Iris pigment epithelial cell (primary cell): ENCODE measurements at regions not wholly inside any gene's neighbourhood (a gene's known extent, or its start where the extent isn't known, plus 50 kb on each side); places are given as distances from the start of the nearest gene placed in this dataset.
"Not testable (repeated sequence)": the region's sequence is repeated elsewhere in the genome, so short reads cannot be mapped to it uniquely, and the experiment has no call there.

ENCODE experiments used
- DNase-seq: peaks from one replicate; pipeline ENCODE4 v3.0.0-alpha.2; 2011; ENCODE audit warnings: low read depth

DNA sequence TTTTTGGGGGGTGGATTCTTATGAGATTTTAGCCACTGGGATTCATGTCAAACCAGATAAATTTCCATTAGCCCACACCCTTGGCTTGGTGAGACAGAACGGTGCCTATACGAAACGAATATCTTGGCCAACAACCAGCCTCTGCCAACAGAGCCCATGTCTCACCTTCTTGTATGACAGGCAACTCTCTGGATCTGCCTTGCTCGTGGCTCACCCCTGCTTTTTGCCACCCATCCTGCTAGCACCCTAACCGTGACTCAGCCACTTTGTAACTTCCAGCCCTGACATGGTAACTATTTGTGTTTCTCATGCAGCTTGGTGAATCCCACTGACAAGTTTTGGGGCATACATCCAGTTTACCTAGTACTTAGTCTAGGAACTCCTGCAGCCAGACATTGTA is 457.0 kb downstream of the SPATA31D1 start:
- DNase-seq = no peak

DNA sequence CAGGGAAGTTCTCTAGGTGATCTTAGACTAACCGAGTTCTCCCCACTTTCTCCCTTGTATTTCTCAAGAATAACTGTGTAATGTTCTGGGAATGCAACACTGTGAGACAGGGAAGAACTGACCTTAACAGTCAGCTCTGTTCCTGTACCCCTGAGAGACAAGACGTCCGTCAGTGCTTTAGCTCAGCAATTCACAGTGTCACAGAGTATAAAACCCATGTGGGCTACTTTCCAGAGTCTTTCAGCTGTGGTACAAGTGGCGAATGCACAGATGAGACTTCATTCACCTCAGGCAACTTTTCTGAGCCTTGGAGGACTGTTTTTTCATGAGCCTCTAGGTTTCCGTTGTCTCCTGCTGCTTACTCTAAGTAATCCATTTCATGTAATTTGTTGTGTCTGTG is 458.8 kb downstream of the SPATA31D1 start:
- DNase-seq = no peak

DNA sequence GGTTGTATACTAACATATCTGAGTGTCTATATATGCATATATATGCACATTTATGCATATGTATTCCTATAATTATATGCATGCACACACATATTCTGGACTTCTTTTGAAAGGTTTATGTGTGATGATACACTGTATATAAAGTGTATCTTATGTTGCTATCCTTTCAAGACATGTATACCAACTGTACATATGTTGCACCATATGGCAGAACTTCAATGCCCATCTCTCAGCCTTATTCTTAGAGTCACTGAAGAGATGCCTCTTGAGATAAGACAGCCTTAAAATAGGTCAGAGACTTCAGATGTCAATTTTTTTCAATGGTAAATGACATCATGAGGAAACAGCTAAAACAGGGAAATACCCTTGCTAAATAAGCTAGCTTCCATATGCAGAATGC is 461.4 kb downstream of the SPATA31D1 start:
- no peak for DNase-seq

DNA sequence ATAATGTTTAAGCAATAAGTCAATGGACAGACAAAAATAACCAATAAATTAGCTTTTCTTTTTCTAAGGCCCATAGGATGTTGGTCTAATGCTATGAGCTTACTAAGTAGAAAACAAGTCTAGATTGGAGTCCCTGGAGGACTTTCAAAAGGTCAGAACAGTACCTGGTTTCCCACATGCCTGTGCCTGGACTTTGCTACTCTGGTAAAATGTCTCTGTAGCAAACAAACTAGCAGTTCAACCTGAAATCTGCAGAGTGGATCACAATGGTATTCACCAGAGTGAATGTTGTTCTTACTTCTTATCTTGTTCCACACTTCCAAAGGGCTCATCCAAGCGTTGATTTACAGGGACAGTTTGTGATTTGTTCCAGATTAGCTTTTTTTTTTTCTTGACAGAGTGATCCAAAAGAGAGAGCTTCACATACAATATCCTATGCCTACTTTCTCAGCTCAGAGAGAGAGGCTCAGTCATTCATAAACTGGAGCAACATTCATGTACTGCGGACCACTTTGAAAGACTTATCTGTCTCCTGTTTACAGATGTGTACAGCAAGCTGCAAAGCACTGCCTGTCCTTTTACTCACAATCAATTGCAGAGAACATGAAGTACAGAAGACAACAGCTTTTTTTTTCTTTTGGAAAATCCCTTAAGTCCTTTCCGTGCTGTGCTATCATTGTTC is 466.1 kb downstream of the SPATA31D1 start:
- DNase-seq = no peak

DNA sequence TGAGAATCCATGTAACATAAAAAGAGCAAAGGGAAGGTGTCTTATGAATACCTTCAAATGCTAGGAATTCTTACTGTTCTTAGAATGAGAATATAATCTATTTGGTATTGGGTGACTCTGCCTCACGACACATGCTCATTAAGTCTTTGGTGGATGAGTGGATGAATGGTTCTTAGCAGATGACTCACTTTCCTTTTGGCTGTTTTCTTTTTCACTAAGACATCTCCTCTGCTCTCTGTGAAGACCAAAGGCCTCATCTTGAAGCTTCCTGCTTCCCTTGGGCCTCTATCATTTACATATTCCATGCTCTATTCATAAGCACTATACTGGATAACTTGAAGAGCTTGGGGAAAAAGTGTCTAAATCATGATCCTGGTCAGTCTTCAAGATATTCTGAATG is 468.1 kb downstream of the SPATA31D1 start:
- DNase-seq = peak; percentile 62

DNA sequence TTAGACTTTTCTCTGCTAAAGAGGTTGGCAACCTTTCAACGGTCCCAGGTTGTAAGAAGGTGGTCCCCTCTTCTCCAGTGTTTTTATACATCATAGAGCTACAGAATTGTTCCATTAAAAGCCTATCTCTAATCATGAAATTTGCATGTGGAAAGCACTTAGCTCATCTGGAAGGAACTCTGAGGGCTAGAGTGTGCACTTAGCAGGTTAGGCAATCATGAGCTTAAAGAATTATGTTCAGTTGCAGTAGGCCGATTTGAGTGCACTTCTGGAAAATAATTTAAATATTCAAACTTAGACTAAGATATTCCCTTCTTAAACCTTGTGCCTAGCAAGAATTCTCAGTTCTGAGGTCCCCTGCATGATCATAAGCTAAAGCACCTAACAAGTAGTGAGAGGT is 468.7 kb downstream of the SPATA31D1 start:
- no peak for DNase-seq

DNA sequence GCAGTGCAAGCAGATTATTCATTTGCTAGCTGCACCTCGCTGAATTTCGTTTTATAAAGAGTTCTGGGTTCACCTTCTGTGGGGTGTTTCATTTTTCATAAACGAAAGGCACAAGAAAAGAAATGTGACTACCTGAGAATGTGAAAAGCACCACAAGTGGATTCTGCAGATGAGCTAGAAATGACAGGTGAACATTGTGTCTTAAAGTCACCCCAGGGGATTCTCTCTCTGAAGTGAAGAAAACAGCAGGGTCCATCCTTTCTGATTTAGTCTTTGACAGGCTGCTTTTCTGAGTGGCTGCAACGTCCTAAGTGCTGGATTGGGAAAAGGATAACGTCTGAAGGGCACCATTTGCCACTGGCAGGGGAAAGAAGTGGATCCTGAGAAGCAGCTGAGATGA is 469.3 kb downstream of the SPATA31D1 start:
- DNase-seq = no peak

DNA sequence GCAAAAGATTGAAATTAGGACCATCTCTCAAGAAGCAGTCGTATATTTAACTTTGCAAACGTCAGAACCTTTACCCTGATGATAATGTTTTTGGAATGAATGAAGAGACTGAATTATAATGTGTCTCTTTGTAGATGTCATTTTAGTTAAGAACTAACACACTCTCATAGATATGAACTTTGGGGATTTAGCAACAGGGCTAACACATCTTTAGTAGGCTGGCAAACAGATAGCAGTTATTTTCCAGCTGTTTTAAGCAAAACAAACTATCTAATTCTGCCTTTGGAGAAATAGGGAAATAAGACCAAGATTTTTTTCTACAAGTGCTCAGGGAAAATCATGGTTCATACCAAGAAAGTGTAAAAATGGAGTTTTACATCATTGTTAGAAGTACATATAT is 469.7 kb downstream of the SPATA31D1 start:
- no peak for DNase-seq

DNA sequence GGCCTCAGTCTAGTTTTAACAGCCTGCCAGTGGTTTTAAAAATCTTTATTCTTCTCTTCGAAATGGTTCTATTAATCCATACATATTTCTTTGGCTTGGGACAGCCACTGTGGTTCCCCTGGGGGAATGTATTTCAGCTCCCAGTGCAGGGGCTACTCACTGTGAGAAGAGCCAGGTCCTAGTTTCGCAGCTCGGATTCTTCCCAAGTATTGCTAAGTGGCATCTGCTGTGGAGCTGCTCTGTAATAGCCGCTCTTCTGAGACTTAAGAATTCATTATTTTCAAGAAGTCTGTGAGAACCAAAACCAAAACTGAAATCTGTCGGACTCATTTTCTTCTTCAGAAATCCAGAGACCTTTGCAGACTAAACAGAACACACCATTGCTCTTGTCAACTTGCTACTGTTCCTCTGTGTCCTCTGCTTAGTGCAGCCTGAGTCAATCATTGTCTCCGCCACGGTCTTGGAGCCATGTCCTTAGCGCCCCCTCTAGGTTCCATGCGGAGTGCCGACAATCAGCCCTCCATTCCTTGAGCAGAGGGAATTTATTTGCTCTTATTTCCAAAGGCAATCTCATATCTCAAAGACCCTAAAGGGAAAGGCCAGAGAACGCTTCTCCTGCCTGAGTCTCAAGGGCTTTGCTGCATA is 478.2 kb downstream of the SPATA31D1 start:
- DNase-seq = peak; percentile 25

DNA sequence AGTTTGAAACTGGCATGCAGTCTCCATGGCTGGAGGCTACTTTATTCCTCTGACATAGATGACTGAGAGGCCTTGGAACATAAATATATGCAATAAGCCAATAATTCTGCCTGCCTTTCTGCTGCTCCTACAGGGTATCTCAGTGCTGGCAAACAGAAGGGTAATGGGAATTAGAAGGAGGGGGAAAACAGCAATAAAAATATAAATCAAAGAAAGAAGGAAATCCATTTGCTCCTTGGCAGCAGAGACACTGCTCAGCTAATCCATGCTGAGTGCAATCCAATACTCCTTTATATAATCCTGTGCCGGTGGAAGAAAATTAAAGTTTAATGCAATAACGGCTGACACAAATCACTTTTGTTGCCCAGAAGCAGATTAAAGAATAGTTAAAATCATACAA is 478.9 kb downstream of the SPATA31D1 start:
- no peak for DNase-seq

DNA sequence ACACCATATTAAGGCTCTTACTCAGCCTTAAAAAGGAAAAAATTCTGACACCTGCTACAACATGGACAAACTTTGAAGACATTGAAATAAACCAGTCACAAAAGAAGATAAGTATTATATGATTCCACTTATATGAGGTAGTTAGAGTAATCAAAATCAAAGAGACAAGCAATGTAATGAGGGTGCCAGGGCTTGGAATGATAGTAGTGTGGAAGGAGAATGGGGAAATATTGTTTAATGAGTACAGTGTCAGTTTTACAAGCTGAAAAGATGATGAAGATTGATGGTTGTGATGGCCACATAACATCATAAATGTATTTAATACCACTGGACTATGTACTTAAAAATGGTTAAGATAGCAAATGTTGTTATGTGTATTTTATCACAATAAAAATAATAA is 485.7 kb downstream of the SPATA31D1 start:
- DNase-seq = no peak

DNA sequence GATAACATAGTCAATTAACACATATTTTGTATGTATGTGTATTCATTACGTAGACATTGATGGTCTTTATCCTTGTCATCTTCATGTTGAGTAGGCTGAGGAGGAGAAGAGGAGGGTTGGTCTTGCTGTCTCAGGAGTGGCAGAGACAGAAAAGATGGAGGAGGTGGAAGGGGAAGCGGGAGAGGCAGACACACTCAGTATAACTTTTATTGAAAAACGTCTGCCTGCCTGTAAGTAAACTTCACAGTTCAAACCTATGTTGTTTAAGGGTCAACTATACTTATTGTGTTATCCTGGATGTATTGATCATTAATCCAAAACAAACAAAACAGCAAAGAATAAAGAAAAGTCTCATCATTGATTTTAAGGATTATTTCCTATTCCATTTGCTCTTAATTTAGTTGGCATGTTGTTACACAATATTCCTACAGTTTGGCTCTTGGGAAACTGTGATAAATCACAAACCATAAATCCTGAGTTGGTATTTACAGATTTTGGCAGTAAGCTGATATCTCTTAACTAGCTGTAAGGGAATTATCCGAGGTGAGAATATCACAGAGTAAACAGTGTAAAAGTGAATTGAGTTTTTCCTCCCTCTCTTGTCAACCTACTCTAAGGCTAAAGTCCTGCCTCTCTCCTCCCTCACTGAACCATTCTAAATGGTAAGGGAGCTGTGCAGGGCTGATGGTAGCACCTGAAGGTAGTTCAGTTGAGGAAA is 487.2 kb downstream of the SPATA31D1 start:
- no peak for DNase-seq

DNA sequence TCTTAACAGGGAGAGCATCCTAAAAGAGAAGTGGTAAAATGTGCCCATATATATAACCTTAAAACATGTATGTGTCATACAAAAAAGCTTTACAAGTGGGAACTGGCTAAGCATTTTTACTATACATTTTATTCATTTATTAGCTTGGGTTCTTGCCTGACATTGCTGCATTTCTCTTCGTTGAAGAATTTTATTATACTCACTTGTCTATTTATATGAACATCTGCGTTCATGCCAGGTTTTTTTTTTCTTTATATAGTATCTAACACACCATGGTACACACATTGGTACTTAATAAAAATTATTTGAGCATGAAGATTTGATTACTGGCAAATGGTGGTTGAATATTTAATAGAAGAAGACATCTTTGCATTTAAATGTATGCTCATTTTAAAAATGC is 492.3 kb downstream of the SPATA31D1 start:
- no peak for DNase-seq

DNA sequence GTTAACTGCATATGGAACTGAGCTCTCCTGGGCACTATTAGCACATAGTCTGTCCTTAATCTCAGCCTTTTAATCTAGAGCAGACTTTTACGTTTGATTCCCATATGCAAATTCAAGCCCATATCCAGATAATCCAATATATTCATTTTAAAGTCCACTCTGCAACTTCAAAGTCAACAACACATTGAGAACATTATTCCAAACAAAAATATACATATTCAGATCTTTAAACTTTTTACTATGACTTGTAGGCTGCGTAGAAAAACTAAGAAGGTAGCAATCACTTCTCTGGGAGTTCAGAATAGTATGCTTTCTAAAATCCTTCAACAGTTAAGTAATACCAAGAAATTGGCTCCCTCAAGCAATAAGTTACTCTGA is 499.4 kb downstream of the SPATA31D1 start:
- DNase-seq = no peak

DNA sequence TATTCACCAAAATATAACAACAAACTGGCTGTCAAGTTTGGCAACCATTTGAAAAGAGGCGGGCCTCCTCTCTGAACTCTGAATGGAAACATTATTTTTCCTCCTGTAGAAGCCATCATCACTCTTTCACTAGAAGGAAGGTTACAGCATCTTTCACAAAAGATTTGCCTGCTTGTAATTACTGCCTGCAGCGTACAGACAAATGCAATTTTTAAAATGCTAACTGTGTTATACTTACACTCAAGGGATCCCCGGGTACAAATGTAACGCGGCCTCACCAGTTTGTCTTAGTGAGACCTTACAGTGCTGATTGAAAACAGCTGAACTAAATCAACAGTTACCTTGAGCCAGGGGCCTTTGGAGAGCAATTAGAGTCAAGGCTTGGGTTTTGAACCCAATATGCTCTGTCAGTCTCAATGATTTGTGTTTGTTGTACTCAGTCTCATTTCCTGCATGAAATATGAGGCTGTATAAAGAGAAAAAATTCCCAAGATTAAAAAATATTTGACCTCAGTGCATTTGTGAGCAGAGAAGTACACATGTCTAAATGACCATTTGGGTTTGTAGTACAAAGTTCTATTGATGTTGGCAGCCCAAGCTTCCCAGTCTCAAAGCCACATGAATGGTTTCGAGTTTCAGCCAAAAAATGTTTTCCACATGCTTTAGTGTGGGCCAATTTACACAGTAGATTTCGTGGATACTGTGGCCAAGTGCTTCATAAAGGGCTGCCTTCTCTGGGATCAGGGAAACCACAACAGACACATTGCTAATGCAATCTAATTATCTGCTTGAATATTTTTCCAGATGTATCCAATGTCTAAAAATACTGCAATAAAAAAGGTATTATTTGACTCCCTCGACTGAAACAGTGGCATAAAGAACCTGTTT is 500.0 kb downstream of the SPATA31D1 start:
- DNase-seq = peak; percentile 89

DNA sequence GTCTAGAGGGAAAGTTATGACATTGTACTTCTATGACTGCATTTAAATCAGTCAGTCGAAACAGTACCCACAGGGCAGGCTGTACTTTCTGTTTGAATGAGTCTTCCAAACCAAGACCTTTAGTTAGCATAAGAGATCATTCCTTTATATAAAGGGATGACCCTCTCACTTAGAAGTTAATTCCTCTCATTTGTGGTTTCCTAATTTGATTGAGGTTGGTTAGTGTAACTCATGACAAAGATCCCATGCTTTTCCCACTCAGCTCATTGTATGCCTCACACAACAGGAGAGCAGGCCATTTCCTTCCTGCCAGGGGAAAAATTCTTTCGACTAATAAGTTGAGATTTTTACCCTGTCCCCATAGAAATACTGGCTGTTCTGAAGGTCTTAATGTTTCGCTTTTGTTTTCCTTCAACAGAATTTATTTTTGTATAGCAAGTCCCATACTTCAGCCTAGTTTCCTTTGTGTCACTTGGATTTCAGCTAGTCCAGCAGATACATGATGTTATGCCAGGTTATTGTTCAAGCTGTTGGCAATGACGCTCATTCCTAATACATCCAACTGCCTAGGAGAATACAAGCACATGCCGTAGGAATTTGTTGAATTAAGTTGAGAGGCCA is 500.7 kb downstream of the SPATA31D1 start:
- DNase-seq = no peak

DNA sequence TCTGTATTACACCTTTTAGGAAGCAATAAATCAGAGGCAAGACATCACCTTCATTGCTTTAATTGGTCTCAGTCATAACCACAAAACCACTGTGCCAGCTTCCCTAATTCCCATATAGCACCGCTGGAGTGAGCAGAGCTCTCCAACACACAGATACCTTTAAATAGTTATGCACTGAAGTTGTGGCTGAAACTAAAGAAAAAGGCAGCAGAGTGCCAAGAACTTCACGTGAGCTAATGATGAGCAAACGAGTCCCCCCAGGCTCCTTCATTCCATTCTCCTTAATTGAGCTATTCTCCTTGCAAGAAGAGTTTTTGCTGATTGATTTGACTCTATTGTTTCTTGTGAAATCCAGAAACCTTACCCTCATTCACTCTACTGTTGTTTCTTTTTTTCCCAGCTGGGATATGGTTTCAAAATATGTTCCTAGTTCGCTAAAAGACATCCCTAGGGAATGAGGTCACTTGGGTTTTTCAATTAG is 501.5 kb downstream of the SPATA31D1 start:
- DNase-seq = peak; percentile 25

DNA sequence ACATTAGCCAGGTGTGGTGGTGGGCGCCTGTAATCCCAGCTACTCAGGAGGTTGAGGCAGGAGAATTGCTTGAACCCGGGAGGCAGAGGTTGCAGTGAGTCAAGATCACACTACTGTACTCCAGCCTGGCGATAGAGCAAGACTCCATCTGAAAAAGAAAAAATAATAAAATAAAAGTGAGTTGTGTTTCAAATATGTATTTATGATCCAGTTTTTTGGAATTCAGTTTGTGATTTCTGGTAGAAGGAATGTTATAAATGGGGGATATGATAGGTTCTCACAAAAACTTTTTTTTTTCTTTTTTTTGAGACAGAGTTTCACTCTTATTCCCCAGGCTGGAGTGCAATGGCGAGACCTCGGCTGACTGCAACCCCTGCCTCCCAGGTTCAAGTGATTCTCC is 502.2 kb downstream of the SPATA31D1 start:
- DNase-seq = not testable (repeated sequence)

DNA sequence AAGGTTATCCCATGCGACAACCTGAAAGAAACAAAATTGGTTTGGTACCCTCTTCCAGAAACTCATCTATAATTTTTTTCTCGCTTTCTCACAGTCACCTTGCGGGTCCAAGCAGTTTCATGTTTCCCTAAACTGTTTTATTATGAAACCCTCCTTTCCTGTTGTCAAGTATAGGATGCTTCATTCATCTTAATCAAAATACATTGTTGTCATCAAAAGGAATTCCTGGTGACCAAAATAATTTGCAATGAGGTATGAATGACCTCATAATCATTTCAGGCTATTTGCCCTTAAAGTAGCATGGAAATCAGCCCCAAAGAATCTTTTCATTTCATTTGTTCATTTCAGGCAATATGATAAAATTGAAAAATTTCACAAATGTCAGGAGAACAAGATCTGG is 503.0 kb downstream of the SPATA31D1 start:
- no peak for DNase-seq

DNA sequence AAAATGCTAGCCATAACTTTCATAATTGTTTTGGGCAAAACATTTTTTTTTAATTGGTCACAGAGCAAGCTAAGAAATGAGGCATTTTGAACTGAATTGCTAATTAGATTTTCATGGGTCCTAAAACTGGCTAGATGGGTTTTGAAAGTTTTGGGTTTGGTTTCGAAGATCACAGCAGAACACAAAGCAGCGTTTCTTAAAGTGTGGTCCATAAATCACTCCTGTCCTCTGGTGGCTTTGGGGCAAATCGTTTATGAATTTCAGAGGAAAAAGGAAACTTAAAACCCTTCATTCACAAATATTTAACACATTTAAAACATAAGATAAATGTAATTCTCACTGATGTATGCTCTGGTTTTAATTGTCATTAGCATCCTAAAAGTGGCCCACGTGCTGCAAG is 503.7 kb downstream of the SPATA31D1 start:
- DNase-seq = no peak

DNA sequence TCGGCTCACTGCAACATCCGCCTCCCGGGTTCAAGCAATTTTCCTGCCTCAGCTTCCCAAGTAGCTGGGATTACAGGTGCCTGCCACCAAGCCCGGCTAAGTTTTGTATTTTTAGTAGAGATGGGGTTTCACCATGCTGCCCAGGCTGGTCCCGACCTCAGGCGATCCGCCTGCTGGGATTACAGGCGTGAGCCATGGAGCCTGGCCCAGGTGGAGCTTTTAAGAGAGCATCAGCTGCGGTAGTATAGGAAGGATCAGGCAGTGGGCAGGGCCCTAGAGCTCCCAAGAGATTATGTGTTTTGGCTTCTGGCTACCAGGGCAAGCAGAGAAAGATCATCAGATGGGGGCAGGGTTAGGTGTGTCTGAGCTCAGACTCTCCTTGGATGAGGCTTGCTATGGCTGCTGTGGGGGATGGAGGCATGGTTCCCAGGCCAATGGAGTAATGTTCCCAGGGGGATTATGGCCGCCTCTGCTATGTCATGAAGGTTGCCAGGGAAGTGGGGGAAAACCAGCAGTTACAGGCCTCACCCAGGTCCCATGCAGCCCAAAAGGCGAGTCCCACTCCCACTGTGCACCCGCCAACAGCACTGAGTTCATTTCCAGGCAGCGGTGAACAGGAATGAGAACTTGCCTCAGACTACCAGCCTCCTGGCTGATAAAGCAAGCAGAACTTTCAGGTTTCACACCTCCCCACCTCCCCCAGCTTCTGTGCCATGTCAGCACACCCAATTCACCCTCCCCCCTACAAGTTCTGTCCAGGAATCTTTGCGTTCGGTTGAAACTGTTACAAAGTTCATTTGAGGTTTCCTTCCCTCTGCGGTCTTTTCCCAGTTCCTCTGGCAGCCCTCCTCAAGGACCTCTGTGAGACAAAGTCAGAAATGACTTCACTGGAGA is 507.6 kb downstream of the SPATA31D1 start:
- DNase-seq = no peak
